H9 (cell line): ENCODE measurements at regions not wholly inside any gene's neighbourhood (a gene's known extent, or its start where the extent isn't known, plus 50 kb on each side); places are given as distances from the start of the nearest gene placed in this dataset.

Experiments used
- DNase-seq: peaks from one replicate; pipeline ENCODE4 v3.0.0-alpha.2; 2017
- H2AFZ ChIP-seq: one replicate; pipeline ENCODE4 v1.6.1; 2013; ENCODE audit warnings: mild to moderate bottlenecking, low read length, control low read depth, moderate library complexity
- H2AK5ac ChIP-seq: 2 replicates; pipeline ENCODE4 v1.6.1; 2013; ENCODE audit warnings: low read length, control low read depth, mixed read lengths; ENCODE audit not compliant: insufficient read length
- H2BK120ac ChIP-seq: one replicate; pipeline ENCODE4 v1.6.1; 2013; ENCODE audit warnings: low read depth, mild to moderate bottlenecking, low read length, control low read depth, inconsistent platforms; ENCODE audit not compliant: poor library complexity, severe bottlenecking
- H2BK12ac ChIP-seq: 2 replicates; pipeline ENCODE4 v1.6.1; 2013; ENCODE audit warnings: low read length, control low read depth, mixed read lengths, low read depth; ENCODE audit not compliant: insufficient read length
- H2BK15ac ChIP-seq: 2 replicates; pipeline ENCODE4 v1.6.1; 2013; ENCODE audit warnings: low read depth, low read length, control low read depth
- H2BK20ac ChIP-seq: one replicate; pipeline ENCODE4 v1.6.1; 2013; ENCODE audit warnings: low read depth, mild to moderate bottlenecking, low read length, control low read depth, inconsistent platforms; ENCODE audit not compliant: poor library complexity, severe bottlenecking
- H2BK5ac ChIP-seq: 2 replicates; pipeline ENCODE4 v1.6.1; 2013; ENCODE audit warnings: low read length, control low read depth, mixed read lengths; ENCODE audit not compliant: insufficient read length
- H3K14ac ChIP-seq: 2 replicates; pipeline ENCODE4 v1.6.1; 2013; ENCODE audit warnings: low read length, control low read depth; ENCODE audit not compliant: insufficient read depth
- H3K18ac ChIP-seq: 2 replicates; pipeline ENCODE4 v1.6.1; 2013; ENCODE audit warnings: low read depth, mild to moderate bottlenecking, mixed read lengths, low read length, control low read depth; ENCODE audit not compliant: insufficient read length
- H3K23ac ChIP-seq: 2 replicates; pipeline ENCODE4 v1.6.1; 2013; ENCODE audit warnings: low read length, control low read depth, mixed read lengths, low read depth; ENCODE audit not compliant: insufficient read length
- H3K23me2 ChIP-seq: 2 replicates; pipeline ENCODE4 v1.6.1; 2013; ENCODE audit warnings: low read depth, mild to moderate bottlenecking, mixed read lengths, low read length, control low read depth; ENCODE audit not compliant: insufficient read length, poor library complexity, severe bottlenecking
- H3K27ac ChIP-seq: 2 replicates; pipeline ENCODE4 v1.5.1; 2013; ENCODE audit warnings: low read length, control low read depth, mixed read lengths, low read depth; ENCODE audit not compliant: insufficient read length
- H3K27me3 ChIP-seq: 2 replicates; pipeline ENCODE4 v1.6.1; 2013; ENCODE audit warnings: low read length, control low read depth, inconsistent platforms; ENCODE audit not compliant: insufficient read depth
- H3K4ac ChIP-seq: 2 replicates; pipeline ENCODE4 v1.6.1; 2013; ENCODE audit warnings: low read depth, mild to moderate bottlenecking, control low read depth, inconsistent platforms, low read length, moderate library complexity
- H3K4me1 ChIP-seq: 2 replicates; pipeline ENCODE4 v1.6.1; 2013; ENCODE audit warnings: low read length, control low read depth, inconsistent platforms; ENCODE audit not compliant: insufficient read depth
- H3K4me2 ChIP-seq: 2 replicates; pipeline ENCODE4 v1.6.1; 2013; ENCODE audit warnings: low read length, control low read depth, mixed read lengths; ENCODE audit not compliant: insufficient read length, insufficient read depth
- H3K56ac ChIP-seq: 2 replicates; pipeline ENCODE4 v1.6.1; 2013; ENCODE audit warnings: low read depth, mild to moderate bottlenecking, mixed read lengths, low read length, control low read depth; ENCODE audit not compliant: insufficient read length
- H3K79me1 ChIP-seq: 2 replicates; pipeline ENCODE4 v1.6.1; 2013; ENCODE audit warnings: low read depth, mild to moderate bottlenecking, moderate library complexity, low read length, control low read depth, inconsistent platforms; ENCODE audit not compliant: insufficient read depth, poor library complexity, severe bottlenecking
- H3K79me2 ChIP-seq: 2 replicates; pipeline ENCODE4 v1.6.1; 2013; ENCODE audit warnings: low read length, control low read depth, inconsistent platforms; ENCODE audit not compliant: insufficient read depth
- H3K9ac ChIP-seq: 2 replicates; pipeline ENCODE4 v1.6.1; 2013; ENCODE audit warnings: low read length, control low read depth, mixed read lengths; ENCODE audit not compliant: insufficient read length; ENCODE audit errors: extremely low read depth
- H3K9me3 ChIP-seq: one replicate; pipeline ENCODE4 v1.6.1; 2013; ENCODE audit warnings: low read depth, low read length, inconsistent platforms; ENCODE audit not compliant: control insufficient read depth
- H3T11ph ChIP-seq: one replicate; pipeline ENCODE4 v1.6.1; 2013; ENCODE audit warnings: mild to moderate bottlenecking, low read length, control low read depth, inconsistent platforms
- H4K20me1 ChIP-seq: one replicate; pipeline ENCODE4 v1.6.1; 2013; ENCODE audit not compliant: control insufficient read depth, insufficient read length, insufficient read depth
- H4K5ac ChIP-seq: 2 replicates; pipeline ENCODE4 v1.6.1; 2013; ENCODE audit warnings: low read depth, mild to moderate bottlenecking, mixed read lengths, low read length, control low read depth; ENCODE audit not compliant: insufficient read length
- H4K8ac ChIP-seq: replicated peaks from 2 replicates; pipeline ENCODE4 v1.6.1; 2013; ENCODE audit warnings: low read length, control low read depth, mixed read lengths, low read depth; ENCODE audit not compliant: insufficient read length
- H4K91ac ChIP-seq: 2 replicates; pipeline ENCODE4 v1.6.1; 2013; ENCODE audit warnings: low read depth, mild to moderate bottlenecking, moderate library complexity, mixed read lengths, low read length, control low read depth; ENCODE audit not compliant: insufficient read length
- H3K27ac Mint-ChIP-seq, 3 experiments: 2 replicates in 2 of 3; 3 replicates in 1 of 3; pipeline ENCODE4 v1.8.0; 2020 to 2021; ENCODE audit warnings: mixed read lengths in 3 of 3, mild to moderate bottlenecking in 1 of 3, moderate library complexity in 1 of 3
- H3K27me3 Mint-ChIP-seq: 2 replicates; pipeline ENCODE4 v1.8.0; 2021; ENCODE audit warnings: low read depth, mild to moderate bottlenecking, moderate library complexity, mixed read lengths
- H3K36me3 Mint-ChIP-seq, 3 experiments: 2 replicates in 2 of 3; 3 replicates in 1 of 3; pipeline ENCODE4 v1.8.0; 2020 to 2021; ENCODE audit warnings: low read depth in 3 of 3, mixed read lengths in 3 of 3; ENCODE audit not compliant: insufficient read depth in 1 of 3
- H3K4me1 Mint-ChIP-seq, 2 experiments: 2 replicates each; pipeline ENCODE4 v1.8.0; 2020; ENCODE audit warnings: mixed read lengths in 2 of 2
- H3K4me3 Mint-ChIP-seq, 2 experiments: 2 replicates in 1 of 2; 3 replicates in 1 of 2; pipeline ENCODE4 v1.8.0; 2020 to 2021; ENCODE audit warnings: mild to moderate bottlenecking in 2 of 2, mixed read lengths in 2 of 2, moderate library complexity in 1 of 2
- H3K9me3 Mint-ChIP-seq, 2 experiments: 2 replicates in 1 of 2; 3 replicates in 1 of 2; pipeline ENCODE4 v1.8.0; 2020; ENCODE audit warnings: mild to moderate bottlenecking in 2 of 2, mixed read lengths in 2 of 2, moderate library complexity in 1 of 2
- CTCF ChIP-seq: fragments of 200-600 bp; sonication (generic); conservative IDR thresholded peaks from 3 replicates; pipeline ENCODE4 v1.8.0; 2021; ENCODE audit warnings: antibody characterized with exemption, mild to moderate bottlenecking
- whole genome bisulfite sequencing: extraction: QIAGEN DNeasy Blood & Tissue Kit; methylation state at CpG from one replicate; pipeline ENCODE4 v1.1.7; 2013; ENCODE audit warnings: missing lambda C conversion rate, low lambda C conversion rate, mixed read lengths; ENCODE audit not compliant: insufficient read length; ENCODE audit errors: extremely low coverage; 5-methylcytosine and 5-hydroxymethylcytosine counted together

GRCh38 chr6:156697225-156697830 is 79.8 kb upstream of the ARID1B start:
- Mint-ChIP-seq H3K27ac (no peak overlapping the region), H3K9me3 (no peaks in the 10 kb centered on the region), H3K4me1 (peaks cover 3 to 4% of the 10 kb centered on the region in 2 experiments; a peak in 3 of 4 replicates), H3K36me3 (no peaks in the 10 kb centered on the region), H3K27me3 (no peaks in the 10 kb centered on the region; the same call in 1 of the 2 replicates), H3K4me3 (no peak overlapping the region)
- DNase-seq, result no peak
- no peak overlapping the region for H4K8ac ChIP-seq
- no peak overlapping the region for H4K5ac ChIP-seq
- no peak overlapping the region for H3T11ph ChIP-seq
- H3K27me3 ChIP-seq, result no peaks in the 10 kb centered on the region
- no peak overlapping the region for H3K14ac ChIP-seq
- H3K9ac ChIP-seq, result no peak overlapping the region
- H3K79me2 ChIP-seq, result no peaks in the 10 kb centered on the region
- H2AFZ ChIP-seq, result no peak overlapping the region
- no peak overlapping the region for H2BK120ac ChIP-seq
- H4K91ac ChIP-seq, result no peak overlapping the region
- TF ChIP-seq CTCF, result no peak
- no CpG with 5 or more reads among the region's 5 CpGs for WGBS
- no peaks in the 10 kb centered on the region for H3K9me3 ChIP-seq
- no peaks in the 10 kb centered on the region for H4K20me1 ChIP-seq
- H3K4ac ChIP-seq, result no peak overlapping the region
- no peak overlapping the region for H3K27ac ChIP-seq
- H2AK5ac ChIP-seq, result no peak overlapping the region
- H2BK20ac ChIP-seq, result no peak overlapping the region
- H2BK15ac ChIP-seq, result no peak overlapping the region
- no peaks in the 10 kb centered on the region for H3K4me1 ChIP-seq
- no peak overlapping the region for H3K4me2 ChIP-seq
- no peak overlapping the region for H2BK5ac ChIP-seq
- H2BK12ac ChIP-seq, result no peak overlapping the region
- no peak overlapping the region for H3K18ac ChIP-seq
- no peaks in the 10 kb centered on the region for H3K79me1 ChIP-seq
- H3K56ac ChIP-seq, result no peak overlapping the region
- H3K23me2 ChIP-seq, result no peaks in the 10 kb centered on the region
- no peak overlapping the region for H3K23ac ChIP-seq
